HepG2 (cell line): ENCODE measurements at regions not wholly inside any gene's neighbourhood (a gene's known extent, or its start where the extent isn't known, plus 50 kb on each side); places are given as distances from the start of the nearest gene placed in this dataset.

ENCODE experiments used
- MIER3 ChIP-seq: IDR thresholded peaks from 2 replicates; pipeline ENCODE4 v1.6.1; 2016; ENCODE audit warnings: missing compliant biosample characterization, borderline replicate concordance
- NPAS2 ChIP-seq: sonication (generic); formaldehyde crosslinking; IDR thresholded peaks from 2 replicates; pipeline ENCODE4 v1.8.0; 2022; ENCODE audit warnings: mild to moderate bottlenecking, missing genetic modification reagents, borderline replicate concordance
- NR2C2 ChIP-seq: sonication (generic); formaldehyde crosslinking; IDR thresholded peaks from 2 replicates; pipeline ENCODE4 v1.4.0; 2020; ENCODE audit warnings: missing genetic modification reagents, mild to moderate bottlenecking, moderate library complexity, borderline replicate concordance
- RNF219 ChIP-seq: sonication (generic); formaldehyde crosslinking; IDR thresholded peaks from 2 replicates; pipeline ENCODE4 v1.5.0; 2020; ENCODE audit warnings: mild to moderate bottlenecking, missing genetic modification reagents
- SPEN ChIP-seq: sonication (generic); formaldehyde crosslinking; IDR thresholded peaks from 2 replicates; pipeline ENCODE4 v1.5.1; 2020; ENCODE audit warnings: low read depth, mild to moderate bottlenecking, missing genetic modification reagents
- TEF ChIP-seq: sonication (generic); formaldehyde crosslinking; IDR thresholded peaks from 2 replicates; pipeline ENCODE4 v1.5.0; 2020; ENCODE audit warnings: missing genetic modification reagents
- ZNF274 ChIP-seq: sonication (generic); formaldehyde crosslinking; IDR thresholded peaks from 2 replicates; pipeline ENCODE4 v1.5.1; 2020; ENCODE audit warnings: mild to moderate bottlenecking, missing genetic modification reagents
- ZNF501 ChIP-seq: sonication (generic); formaldehyde crosslinking; IDR thresholded peaks from 2 replicates; pipeline ENCODE4 v1.5.1; 2020; ENCODE audit warnings: mild to moderate bottlenecking, moderate library complexity, missing genetic modification reagents
- ZNF574 ChIP-seq: sonication (generic); formaldehyde crosslinking; IDR thresholded peaks from 2 replicates; pipeline ENCODE4 v1.4.0; 2020; ENCODE audit warnings: missing genetic modification reagents
- ZNF639 ChIP-seq: conservative IDR thresholded peaks from 2 replicates; pipeline ENCODE4 v1.6.1; 2018; ENCODE audit warnings: missing genetic modification reagents
- ZNF737 ChIP-seq: sonication (generic); formaldehyde crosslinking; IDR thresholded peaks from 2 replicates; pipeline ENCODE4 v1.5.0; 2020; ENCODE audit warnings: missing genetic modification reagents, mild to moderate bottlenecking, borderline replicate concordance
- ZNF883 ChIP-seq: sonication (generic); formaldehyde crosslinking; IDR thresholded peaks from 2 replicates; pipeline ENCODE4 v1.5.1; 2020; ENCODE audit warnings: mild to moderate bottlenecking, missing genetic modification reagents; ENCODE audit errors: not compliant biosample characterization
- TF ChIP-seq, protein P1 (sequence below): sonication (generic); formaldehyde crosslinking; IDR thresholded peaks from 2 replicates; pipeline ENCODE4 v1.9.0; 2021; ENCODE audit warnings: missing genetic modification reagents, mild to moderate bottlenecking, borderline replicate concordance
- TF ChIP-seq, protein P2 (sequence below): sonication (generic); formaldehyde crosslinking; IDR thresholded peaks from 2 replicates; pipeline ENCODE4 v1.4.0; 2020; ENCODE audit warnings: missing genetic modification reagents; ENCODE audit errors: not compliant biosample characterization
- TF ChIP-seq, protein P3 (sequence below): IDR thresholded peaks from 2 replicates; pipeline ENCODE4 v1.6.1; 2012; ENCODE audit warnings: inconsistent platforms
- TF ChIP-seq, protein P4 (sequence below): sonication (generic); formaldehyde crosslinking; IDR thresholded peaks from 2 replicates; pipeline ENCODE4 v1.4.0; 2020; ENCODE audit warnings: mild to moderate bottlenecking, missing genetic modification reagents
- TF ChIP-seq, protein P5 (sequence below): sonication (generic); formaldehyde crosslinking; conservative IDR thresholded peaks from 2 replicates; pipeline ENCODE4 v1.8.0; 2022; ENCODE audit warnings: missing genetic modification reagents

- TF ChIP-seq ZNF501 (no peak), SPEN (no peak), RNF219 (CRISPR knock-in tag) (no peak), NR2C2 (CRISPR knock-in tag) (peak; percentile 43; the same call in 1 of the 2 replicates), ZNF639 (CRISPR knock-in tag) (no peak), ZNF737 (CRISPR knock-in tag) (no peak), MIER3 (0 out of 2 replicates have a peak, but pooled peaks have one; percentile 62), NPAS2 (no peak), TEF (CRISPR knock-in tag) (no peak), ZNF883 (CRISPR knock-in tag) (no peak), ZNF274 (CRISPR knock-in tag) (no peak), ZNF574 (CRISPR knock-in tag) (peak; percentile 58; the same call in 1 of the 2 replicates)
- TF ChIP-seq, protein P1, sequence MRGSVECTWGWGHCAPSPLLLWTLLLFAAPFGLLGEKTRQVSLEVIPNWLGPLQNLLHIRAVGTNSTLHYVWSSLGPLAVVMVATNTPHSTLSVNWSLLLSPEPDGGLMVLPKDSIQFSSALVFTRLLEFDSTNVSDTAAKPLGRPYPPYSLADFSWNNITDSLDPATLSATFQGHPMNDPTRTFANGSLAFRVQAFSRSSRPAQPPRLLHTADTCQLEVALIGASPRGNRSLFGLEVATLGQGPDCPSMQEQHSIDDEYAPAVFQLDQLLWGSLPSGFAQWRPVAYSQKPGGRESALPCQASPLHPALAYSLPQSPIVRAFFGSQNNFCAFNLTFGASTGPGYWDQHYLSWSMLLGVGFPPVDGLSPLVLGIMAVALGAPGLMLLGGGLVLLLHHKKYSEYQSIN (CRISPR knock-in tag): no peak
- TF ChIP-seq, protein P2, sequence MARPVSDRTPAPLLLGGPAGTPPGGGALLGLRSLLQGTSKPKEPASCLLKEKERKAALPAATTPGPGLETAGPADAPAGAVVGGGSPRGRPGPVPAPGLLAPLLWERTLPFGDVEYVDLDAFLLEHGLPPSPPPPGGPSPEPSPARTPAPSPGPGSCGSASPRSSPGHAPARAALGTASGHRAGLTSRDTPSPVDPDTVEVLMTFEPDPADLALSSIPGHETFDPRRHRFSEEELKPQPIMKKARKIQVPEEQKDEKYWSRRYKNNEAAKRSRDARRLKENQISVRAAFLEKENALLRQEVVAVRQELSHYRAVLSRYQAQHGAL: no peak
- TF ChIP-seq, protein P3, sequence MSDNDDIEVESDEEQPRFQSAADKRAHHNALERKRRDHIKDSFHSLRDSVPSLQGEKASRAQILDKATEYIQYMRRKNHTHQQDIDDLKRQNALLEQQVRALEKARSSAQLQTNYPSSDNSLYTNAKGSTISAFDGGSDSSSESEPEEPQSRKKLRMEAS: peak; percentile 44; the same call in 1 of the 2 replicates
- TF ChIP-seq, protein P4, sequence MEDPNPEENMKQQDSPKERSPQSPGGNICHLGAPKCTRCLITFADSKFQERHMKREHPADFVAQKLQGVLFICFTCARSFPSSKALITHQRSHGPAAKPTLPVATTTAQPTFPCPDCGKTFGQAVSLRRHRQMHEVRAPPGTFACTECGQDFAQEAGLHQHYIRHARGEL (CRISPR knock-in tag): no peak
- TF ChIP-seq, protein P5, sequence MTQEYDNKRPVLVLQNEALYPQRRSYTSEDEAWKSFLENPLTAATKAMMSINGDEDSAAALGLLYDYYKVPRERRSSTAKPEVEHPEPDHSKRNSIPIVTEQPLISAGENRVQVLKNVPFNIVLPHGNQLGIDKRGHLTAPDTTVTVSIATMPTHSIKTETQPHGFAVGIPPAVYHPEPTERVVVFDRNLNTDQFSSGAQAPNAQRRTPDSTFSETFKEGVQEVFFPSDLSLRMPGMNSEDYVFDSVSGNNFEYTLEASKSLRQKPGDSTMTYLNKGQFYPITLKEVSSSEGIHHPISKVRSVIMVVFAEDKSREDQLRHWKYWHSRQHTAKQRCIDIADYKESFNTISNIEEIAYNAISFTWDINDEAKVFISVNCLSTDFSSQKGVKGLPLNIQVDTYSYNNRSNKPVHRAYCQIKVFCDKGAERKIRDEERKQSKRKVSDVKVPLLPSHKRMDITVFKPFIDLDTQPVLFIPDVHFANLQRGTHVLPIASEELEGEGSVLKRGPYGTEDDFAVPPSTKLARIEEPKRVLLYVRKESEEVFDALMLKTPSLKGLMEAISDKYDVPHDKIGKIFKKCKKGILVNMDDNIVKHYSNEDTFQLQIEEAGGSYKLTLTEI: no peak
Observed at GRCh38 chr5:38148021-38148625, 110.2 kb upstream of the EGFLAM start (continued).
